ENCODE measurements at regions not wholly inside any gene's neighbourhood (a gene's known extent, or its start where the extent isn't known, plus 50 kb on each side); places are given as distances from the start of the nearest gene placed in this dataset.

DNA sequence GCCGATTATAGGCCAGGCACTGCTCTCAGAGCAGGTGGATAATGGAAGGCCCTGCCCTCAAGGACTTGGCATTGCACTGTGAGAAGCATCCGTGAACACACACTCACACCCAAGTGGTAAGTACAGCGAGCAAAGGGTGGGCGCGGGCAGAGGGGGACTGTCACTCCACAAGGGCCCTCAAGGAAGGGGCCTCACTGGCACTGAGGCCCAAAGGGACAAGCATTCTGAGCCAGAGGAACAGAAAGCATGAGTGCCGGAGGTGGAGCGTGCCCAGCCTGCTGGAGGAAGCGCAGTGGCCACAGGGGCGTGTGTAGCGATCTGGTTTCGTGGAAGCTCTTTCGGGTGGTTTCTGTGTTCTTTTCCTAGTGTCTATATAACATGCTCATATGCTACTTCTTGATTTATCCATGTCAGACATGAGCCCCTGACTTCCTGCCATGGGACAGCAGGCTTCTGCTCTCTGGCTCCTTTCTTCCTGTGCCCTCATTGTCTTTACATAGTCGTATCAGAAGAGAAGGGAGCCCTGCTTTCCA is 132.7 kb upstream of the ASB18 start:
- TF ChIP-seq, protein P1, sequence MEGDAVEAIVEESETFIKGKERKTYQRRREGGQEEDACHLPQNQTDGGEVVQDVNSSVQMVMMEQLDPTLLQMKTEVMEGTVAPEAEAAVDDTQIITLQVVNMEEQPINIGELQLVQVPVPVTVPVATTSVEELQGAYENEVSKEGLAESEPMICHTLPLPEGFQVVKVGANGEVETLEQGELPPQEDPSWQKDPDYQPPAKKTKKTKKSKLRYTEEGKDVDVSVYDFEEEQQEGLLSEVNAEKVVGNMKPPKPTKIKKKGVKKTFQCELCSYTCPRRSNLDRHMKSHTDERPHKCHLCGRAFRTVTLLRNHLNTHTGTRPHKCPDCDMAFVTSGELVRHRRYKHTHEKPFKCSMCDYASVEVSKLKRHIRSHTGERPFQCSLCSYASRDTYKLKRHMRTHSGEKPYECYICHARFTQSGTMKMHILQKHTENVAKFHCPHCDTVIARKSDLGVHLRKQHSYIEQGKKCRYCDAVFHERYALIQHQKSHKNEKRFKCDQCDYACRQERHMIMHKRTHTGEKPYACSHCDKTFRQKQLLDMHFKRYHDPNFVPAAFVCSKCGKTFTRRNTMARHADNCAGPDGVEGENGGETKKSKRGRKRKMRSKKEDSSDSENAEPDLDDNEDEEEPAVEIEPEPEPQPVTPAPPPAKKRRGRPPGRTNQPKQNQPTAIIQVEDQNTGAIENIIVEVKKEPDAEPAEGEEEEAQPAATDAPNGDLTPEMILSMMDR (IDR thresholded peaks at IDR 0.05) = no peak
- no peak for TF ChIP-seq POLR2A (IDR thresholded peaks at IDR 0.05)

All from thyroid gland (tissue), 4 donors.